ENCODE measurements at regions not wholly inside any gene's neighbourhood (a gene's known extent, or its start where the extent isn't known, plus 50 kb on each side); places are given as distances from the start of the nearest gene placed in this dataset.

DNA sequence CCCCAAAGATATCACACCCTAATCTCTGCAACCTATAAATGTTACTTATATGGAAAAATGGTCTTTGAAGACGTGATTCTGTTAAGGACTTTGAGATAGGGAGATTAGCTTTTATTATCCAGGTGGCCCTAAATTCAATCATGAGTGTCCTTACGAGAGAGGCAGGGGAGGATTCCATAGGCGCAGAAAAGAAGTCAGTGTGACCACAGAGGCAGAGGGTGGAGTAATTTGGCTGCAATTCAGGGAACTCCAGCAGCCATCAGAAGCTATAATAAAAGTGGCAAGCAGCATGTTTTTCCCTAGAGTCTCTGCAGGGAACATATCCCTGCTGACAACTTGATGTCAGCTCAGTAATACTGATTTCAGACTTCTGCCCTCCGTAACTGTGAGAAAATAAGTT lies 315.2 kb upstream of the ROBO2 start:
- TF ChIP-seq CTCF (IDR thresholded peaks at IDR 0.05; ENCODE audit: borderline replicate concordance, extremely low read depth, low read length, poor library complexity, severe bottlenecking), result no peak
- no peak for TF ChIP-seq EZH2 (IDR thresholded peaks at IDR 0.05; ENCODE audit: borderline replicate concordance, low read depth, low read length, severe bottlenecking)

Data from DND-41 (cell line).